ENCODE measurements at regions not wholly inside any gene's neighbourhood (a gene's known extent, or its start where the extent isn't known, plus 50 kb on each side); places are given as distances from the start of the nearest gene placed in this dataset.

GRCh38 chr12:33546004-33546403 lies 106.4 kb upstream of the SYT10 start:
- TF ChIP-seq CTCF (IDR thresholded peaks at IDR 0.05): no peak
- TF ChIP-seq POLR2A (IDR thresholded peaks at IDR 0.05): no peak
- TF ChIP-seq EP300 (IDR thresholded peaks at IDR 0.05): no peak
